ENCODE measurements at regions not wholly inside any gene's neighbourhood (a gene's known extent, or its start where the extent isn't known, plus 50 kb on each side); places are given as distances from the start of the nearest gene placed in this dataset.

DNA sequence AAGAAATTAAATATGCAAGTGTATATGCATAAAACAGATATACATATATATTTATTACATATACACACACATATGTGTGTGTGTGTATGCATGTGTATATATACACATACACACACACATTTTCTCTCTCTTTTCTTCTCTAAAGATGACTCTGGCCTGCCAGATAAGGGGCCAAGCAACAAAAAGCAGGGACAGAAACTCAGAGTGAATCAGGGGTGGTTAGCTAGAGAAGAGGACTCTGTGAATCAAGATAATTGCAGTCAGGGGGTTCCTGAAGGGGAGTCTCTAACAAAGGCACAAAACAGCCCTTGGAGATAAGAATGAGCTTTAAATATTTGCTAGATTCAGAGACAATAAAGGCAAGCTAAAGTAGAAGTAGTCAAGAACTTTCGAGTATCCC is 650.5 kb downstream of the UTRN start:
- TF ChIP-seq EP300 (IDR thresholded peaks at IDR 0.05) (no peak), POLR2AphosphoS5 (IDR thresholded peaks at IDR 0.05) (no peak)
- TF ChIP-seq, protein P1, sequence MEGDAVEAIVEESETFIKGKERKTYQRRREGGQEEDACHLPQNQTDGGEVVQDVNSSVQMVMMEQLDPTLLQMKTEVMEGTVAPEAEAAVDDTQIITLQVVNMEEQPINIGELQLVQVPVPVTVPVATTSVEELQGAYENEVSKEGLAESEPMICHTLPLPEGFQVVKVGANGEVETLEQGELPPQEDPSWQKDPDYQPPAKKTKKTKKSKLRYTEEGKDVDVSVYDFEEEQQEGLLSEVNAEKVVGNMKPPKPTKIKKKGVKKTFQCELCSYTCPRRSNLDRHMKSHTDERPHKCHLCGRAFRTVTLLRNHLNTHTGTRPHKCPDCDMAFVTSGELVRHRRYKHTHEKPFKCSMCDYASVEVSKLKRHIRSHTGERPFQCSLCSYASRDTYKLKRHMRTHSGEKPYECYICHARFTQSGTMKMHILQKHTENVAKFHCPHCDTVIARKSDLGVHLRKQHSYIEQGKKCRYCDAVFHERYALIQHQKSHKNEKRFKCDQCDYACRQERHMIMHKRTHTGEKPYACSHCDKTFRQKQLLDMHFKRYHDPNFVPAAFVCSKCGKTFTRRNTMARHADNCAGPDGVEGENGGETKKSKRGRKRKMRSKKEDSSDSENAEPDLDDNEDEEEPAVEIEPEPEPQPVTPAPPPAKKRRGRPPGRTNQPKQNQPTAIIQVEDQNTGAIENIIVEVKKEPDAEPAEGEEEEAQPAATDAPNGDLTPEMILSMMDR (IDR thresholded peaks at IDR 0.05): no peak

All from upper lobe of left lung (tissue), 4 donors.